ENCODE measurements at regions not wholly inside any gene's neighbourhood (a gene's known extent, or its start where the extent isn't known, plus 50 kb on each side); places are given as distances from the start of the nearest gene placed in this dataset.
A peak's percentile ranks its signal among the peaks of the same experiment; 100 is the strongest.
"Not testable (repeated sequence)": the region's sequence is repeated elsewhere in the genome, so short reads cannot be mapped to it uniquely, and the experiment has no call there.

DNA sequence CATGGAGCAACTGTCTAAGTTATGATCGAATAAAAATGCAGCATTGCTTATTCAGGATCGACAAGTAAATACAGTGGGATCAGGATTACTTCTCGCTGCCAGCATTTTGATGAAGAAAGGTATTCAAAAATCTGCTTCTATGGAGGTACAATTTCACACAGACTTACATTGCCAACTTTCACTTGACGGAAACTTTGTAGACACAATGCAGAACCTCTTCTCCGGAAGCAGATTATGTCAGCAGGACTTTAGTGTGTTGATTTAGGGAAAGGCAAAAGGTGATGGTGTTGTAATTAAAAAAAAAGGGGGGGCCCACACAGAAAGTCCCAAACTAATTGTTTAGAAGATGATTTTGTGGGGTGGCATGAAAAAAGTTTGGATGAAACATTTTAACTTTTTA lies 462.4 kb upstream of the KLF6 start:
- DNase-seq = no peak

DNA sequence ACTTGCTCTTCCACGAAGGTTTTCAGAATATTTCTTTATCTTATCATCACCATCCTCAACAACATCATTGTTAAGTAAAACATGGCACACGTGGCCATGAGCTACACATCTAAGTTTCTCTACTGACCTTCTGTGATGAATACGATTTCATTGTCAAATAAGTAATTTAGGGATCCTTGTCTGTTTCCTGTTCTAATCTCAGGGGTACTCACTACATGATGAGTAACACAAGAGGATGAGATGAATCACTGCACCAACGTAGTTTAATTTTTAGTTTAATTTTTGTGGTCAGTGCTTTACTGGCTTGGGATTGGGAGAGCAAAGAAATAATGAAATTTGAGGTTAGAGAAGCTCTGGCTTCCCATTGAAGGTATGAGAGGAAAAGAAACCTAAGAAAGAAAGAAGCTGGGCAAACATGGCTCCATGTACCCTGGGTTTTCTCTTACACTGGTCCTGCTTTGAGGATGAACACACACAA lies 461.9 kb upstream of the KLF6 start:
- DNase-seq = no peak

DNA sequence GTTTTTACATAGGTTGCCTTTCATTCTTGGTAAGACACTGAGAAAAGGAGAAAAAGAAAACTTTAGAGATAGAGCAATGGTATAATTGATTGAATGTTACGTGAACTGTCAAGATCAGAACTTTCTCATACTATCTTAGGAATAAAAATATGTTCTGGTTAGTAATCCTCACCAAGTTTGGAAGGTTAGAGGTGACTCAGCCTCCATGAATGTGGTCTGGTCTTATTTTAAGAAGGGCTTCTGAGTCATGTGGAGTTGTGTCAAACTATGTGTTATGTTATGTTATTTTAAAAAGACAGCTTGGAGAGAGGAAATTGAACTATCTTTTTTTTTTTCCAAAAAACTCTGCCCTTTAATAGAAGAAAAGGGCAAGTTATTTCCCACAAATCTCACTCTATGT lies 458.6 kb upstream of the KLF6 start:
- DNase-seq = no peak

- DNase-seq = no peak
Measured at GRCh38 chr10:4243169-4243568, 458.2 kb upstream of the KLF6 start.

DNA sequence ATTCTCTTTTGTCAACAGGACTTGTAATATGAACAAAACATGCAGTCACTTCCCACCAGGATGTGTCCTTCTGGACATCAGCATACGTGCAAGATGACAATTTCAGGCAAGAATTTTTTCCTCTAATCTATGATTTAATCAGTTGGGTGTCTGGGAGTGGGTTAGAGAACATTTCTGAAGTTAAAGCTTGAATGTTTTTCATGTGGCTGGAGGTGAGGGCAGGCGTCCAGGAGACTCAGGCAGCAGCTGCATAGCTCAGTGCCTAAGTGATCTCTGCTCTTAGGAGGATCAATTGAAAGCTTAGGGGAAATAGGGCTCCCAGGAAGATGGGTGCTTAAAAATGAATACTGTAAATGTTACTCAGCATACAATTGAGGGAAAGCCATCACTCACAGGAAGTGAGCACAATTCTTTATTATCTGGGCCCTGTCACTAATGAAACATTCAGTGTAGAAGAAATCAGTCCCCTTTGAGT lies 457.6 kb upstream of the KLF6 start:
- DNase-seq = no peak

- no peak for DNase-seq
Measured at GRCh38 chr10:4241724-4242345, 456.8 kb upstream of the KLF6 start.

DNA sequence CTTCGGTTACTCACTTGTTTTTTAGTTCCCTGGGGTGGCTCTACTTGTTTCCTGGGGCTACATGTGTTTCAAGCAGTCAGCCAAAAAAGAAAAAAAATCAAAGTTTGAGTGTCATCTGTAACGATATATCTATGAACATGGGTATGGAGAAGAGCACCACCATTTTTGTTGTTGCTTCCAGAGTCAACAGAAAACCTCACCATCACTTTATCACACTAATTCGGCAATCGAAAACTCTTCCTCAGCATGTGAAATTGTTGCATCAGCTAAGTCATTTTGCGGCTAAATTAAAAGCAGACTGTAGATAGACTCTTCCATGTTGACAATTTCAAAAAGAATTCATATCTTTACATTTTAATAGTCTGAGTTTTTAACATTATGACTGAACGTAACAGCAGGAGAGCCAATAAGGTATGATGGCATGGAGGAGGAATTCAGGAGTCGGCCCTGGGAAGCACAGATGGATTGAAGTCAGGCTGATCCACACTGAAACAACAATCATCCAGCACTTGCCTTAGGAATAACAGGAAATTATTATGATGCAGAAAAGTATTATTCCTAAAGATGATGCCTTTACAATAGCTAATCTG lies 455.7 kb upstream of the KLF6 start:
- DNase-seq = no peak

DNA sequence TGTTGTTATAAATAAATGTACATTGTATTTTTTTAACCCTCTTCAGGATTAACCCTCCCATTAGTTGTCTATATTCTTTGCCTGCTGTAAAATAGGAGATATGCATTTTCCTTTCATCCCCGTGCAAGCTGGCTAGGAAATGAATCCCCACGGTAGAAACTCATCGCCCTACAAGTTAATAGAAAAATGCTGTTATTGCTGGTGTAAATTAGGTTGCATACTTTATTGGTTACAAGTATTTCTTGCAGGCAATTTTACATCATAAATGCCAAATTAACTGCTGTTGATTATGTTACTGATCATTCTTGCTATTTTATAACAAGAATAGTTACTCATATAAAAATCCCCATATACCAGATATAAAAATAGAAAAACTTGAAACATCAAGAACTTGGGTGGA lies 454.2 kb upstream of the KLF6 start:
- no peak for DNase-seq

- DNase-seq = not testable (repeated sequence)
Measured at GRCh38 chr10:4236905-4237304, 451.9 kb upstream of the KLF6 start.

DNA sequence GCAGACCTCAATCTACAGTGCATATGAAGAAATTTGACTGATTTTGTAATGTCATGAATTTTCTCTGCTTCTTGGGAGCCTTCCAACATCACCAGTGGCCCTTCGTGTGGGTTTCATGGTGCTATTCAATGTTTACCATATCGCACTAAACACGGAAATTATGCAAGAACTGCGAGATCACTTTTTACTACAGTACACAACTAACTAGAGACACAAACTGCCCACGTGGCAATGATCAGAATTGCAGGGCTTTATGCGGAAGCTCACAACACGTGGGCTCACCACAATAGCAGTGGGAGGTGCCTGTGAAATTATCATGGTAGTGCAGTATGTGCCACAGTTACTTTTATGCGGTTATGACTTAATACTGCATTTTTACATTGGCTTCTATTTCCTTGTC lies 449.7 kb upstream of the KLF6 start:
- DNase-seq = peak; percentile 6

DNA sequence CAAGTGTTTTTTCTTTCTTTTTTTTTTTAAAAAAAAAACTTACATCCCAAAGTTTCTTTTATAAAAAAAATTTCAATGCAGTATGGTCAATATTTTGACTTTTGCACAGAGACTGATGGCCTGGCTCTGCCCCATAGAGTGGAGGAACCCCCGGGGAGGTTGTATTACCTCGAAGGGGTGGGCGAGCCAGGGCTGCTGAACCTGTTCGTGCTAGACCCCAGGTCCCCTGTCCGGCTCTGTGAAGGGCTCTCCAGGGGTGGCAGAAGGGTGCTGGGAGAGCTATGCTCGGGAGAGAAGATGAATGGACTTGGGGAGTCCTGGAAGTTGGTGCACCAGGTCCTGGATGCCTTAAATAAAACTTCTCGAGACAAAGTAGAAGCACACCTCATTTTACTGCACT lies 446.4 kb upstream of the KLF6 start:
- no peak for DNase-seq

DNA sequence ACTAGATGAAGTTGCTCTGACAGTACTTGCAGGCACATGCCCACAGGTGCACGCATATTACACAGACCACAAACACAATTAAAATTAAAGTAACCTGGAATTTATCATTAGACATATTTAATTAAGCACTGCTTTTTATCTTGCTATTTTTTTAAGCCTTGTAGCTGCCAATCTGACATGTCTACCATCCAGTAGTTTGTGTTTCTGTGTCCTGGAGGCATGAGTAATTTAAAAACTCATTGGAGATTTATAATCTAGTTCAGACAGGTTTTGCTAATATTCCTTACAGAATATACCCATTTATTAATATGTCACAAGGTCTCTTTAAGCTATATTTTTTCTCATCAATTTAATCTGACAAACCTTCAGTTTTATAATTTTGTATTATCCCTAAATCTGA lies 445.0 kb upstream of the KLF6 start:
- no peak for DNase-seq

GRCh38 chr10:4229106-4229505 lies 444.1 kb upstream of the KLF6 start:
- no peak for DNase-seq

- no peak for DNase-seq
Measured at GRCh38 chr10:4227586-4227985, 442.6 kb upstream of the KLF6 start.

- no peak for DNase-seq
Measured at GRCh38 chr10:4226941-4227540, 442.0 kb upstream of the KLF6 start.

- DNase-seq = no peak
Measured at GRCh38 chr10:4224178-4224577, 439.2 kb upstream of the KLF6 start.

DNA sequence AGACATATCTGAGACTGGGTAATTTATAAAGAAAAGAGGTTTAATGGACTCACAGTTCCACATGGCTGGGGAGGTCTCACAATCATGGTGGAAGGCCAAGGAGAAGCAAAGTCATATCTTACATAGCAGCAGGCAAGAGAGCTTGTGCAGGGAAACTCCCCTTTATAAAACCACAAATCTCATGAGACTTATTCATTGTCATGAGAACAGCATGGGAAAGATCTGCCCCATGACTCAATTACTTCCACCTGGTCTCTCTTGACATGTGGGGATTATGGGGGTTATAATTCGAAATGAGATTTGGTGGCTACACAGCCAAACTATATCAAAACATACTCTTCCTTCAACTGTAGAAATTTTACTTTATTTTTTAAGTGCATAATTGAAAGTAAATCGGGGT lies 436.3 kb upstream of the KLF6 start:
- not testable (repeated sequence) for DNase-seq

DNA sequence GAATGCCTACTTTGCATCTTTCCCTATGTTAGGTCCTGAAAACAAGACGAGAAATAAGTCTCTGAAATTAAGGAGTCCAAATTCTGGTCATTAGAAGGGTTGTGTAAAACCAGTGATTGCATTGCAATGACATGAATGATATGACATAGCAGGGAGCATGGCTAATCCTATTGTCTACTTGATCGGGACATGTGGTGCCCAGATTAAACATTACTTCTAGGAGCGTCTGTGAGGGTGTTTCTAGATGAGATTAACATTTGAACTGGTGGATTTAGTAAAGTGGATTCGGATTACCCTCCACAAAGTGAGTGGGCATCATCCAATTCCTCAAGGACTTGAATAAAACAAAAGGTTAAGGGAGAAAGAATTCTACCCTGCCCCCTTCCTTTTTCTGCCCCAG lies 434.9 kb upstream of the KLF6 start:
- no peak for DNase-seq

DNA sequence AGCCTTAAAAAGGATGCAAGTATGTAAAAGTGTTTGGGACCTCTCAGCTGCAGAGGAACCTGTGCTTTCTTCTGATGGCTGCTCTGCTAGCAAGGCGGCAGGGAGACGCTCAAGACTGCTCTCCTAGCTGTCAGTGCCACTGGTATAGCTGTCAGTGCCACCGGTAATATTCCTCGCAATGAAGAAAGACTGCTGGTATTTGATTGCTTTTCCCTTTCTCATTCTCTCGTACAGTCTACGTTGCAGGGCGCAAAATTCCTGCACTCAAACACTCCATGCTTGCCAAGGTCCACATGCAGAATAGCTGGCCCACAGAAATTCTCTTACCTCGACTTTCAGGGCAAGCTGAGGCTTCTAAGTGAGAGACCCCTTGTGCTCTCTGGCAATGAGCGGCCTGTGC lies 432.6 kb upstream of the KLF6 start:
- no peak for DNase-seq

DNA sequence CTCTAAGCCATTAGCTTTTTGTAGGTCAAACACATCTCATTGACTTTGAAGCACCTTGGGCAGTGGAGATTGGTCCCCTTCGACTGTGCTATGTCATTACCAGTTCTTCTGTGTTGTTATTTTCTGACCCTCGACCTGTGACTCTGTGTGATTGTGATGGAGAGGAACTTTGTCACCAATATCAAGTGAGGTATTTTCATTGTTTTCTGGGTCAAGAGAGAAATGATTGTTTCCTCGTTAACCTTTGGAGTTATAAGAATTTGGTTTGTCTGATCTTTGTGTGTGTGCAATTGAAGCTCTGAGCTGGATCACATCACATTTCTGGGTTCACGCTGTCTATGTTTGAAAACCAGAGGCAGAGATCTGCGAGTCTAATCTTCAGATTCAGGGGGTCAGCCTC lies 432.2 kb upstream of the KLF6 start:
- no peak for DNase-seq

- DNase-seq = no peak
Measured at GRCh38 chr10:4216726-4217125, 431.7 kb upstream of the KLF6 start.

- DNase-seq = no peak
Measured at GRCh38 chr10:4215963-4216575, 431.1 kb upstream of the KLF6 start.

- no peak for DNase-seq
Measured at GRCh38 chr10:4215485-4215884, 430.5 kb upstream of the KLF6 start.

DNA sequence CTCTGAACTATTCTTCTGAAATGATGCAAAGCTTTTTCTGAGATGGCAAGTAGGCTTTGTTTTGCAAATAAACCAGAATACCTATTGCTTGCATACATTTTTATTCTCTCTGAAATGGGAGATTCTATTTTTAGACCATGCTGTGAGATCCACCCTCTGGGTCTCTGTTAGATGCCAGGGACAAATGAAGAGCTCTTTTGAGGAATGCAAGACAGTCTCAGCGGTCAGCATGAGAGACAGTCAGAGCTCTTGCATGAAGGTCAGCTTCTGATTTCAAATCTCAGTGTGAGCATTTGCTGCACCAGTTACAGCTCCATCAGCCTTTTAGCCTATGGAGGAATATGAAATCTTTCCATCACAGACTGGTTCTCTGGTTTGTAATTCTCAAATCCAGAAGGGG lies 429.9 kb upstream of the KLF6 start:
- DNase-seq = no peak

Measured in hematopoietic multipotent progenitor cell treated with erythropoietin and hydrocortisone succinate and interleukin-3 and kit ligand, for 8 days (in vitro differentiated cells).